CD8-positive, alpha-beta memory T cell (primary cell): ENCODE measurements at regions not wholly inside any gene's neighbourhood (a gene's known extent, or its start where the extent isn't known, plus 50 kb on each side); places are given as distances from the start of the nearest gene placed in this dataset.

Experiments
- CTCF ChIA-PET: fragments of 350-600 bp; sonication (Branson Sonifier 250); formaldehyde crosslinking; loops from one replicate; lab custom pipeline; 2021; ENCODE audit warnings: antibody characterized with exemption; lab: Charles Lee
- POLR2A ChIA-PET: fragments of 350-600 bp; sonication (Branson Sonifier 250); formaldehyde crosslinking; loops from one replicate; lab custom pipeline; 2021; ENCODE audit warnings: antibody characterized with exemption; lab: Charles Lee
- DNase-seq, 5 donors: peaks; one replicate each; pipeline versions ENCODE4 v3.0.0 to v3.0.0-alpha.2; 2020 to 2022; ENCODE audit warnings: mixed read lengths in 1 of 5
- H3K27ac ChIP-seq: one replicate; pipeline ENCODE4 v1.7.0; 2013; ENCODE audit warnings: low read depth, mild to moderate bottlenecking, low read length, moderate library complexity
- H3K27me3 ChIP-seq: 2 replicates; pipeline ENCODE4 v1.7.0; 2013; ENCODE audit warnings: low read length, mild to moderate bottlenecking; ENCODE audit not compliant: insufficient read depth, poor library complexity, severe bottlenecking
- H3K36me3 ChIP-seq: 2 replicates; pipeline ENCODE4 v1.7.0; 2013; ENCODE audit warnings: mild to moderate bottlenecking, low read length, moderate library complexity; ENCODE audit not compliant: insufficient read depth
- H3K4me1 ChIP-seq: 2 replicates; pipeline ENCODE4 v1.7.0; 2013; ENCODE audit warnings: mild to moderate bottlenecking, low read length, moderate library complexity; ENCODE audit not compliant: insufficient read depth
- H3K4me3 ChIP-seq: 2 replicates; pipeline ENCODE4 v1.7.0; 2013; ENCODE audit warnings: mild to moderate bottlenecking, low read length
- H3K9me3 ChIP-seq: 2 replicates; pipeline ENCODE4 v1.7.0; 2013; ENCODE audit warnings: mild to moderate bottlenecking, low read length
- H3K27ac Mint-ChIP-seq, 8 donors: one replicate each; pipeline ENCODE4 v1.8.0; 2020 to 2021; ENCODE audit warnings: mixed read lengths in 8 of 8, mild to moderate bottlenecking in 6 of 8, inconsistent platforms in 3 of 8, moderate library complexity in 3 of 8
- H3K27me3 Mint-ChIP-seq, 2 donors: one replicate each; pipeline ENCODE4 v1.8.0; 2020 to 2021; ENCODE audit warnings: mixed read lengths in 2 of 2, mild to moderate bottlenecking in 1 of 2, moderate library complexity in 1 of 2
- H3K36me3 Mint-ChIP-seq, 3 donors: one replicate each; pipeline ENCODE4 v1.8.0; 2020 to 2021; ENCODE audit warnings: mixed read lengths in 3 of 3, inconsistent platforms in 1 of 3, mild to moderate bottlenecking in 1 of 3
- H3K4me1 Mint-ChIP-seq, 3 donors: one replicate each; pipeline ENCODE4 v1.8.0; 2020 to 2021; ENCODE audit warnings: mixed read lengths in 3 of 3, inconsistent platforms in 1 of 3, mild to moderate bottlenecking in 1 of 3
- H3K4me3 Mint-ChIP-seq, 7 donors: one replicate each; pipeline ENCODE4 v1.8.0; 2020 to 2021; ENCODE audit warnings: mixed read lengths in 7 of 7, mild to moderate bottlenecking in 6 of 7, moderate library complexity in 4 of 7, inconsistent platforms in 2 of 7
- H3K9me3 Mint-ChIP-seq, 5 donors: one replicate each; pipeline ENCODE4 v1.8.0; 2020 to 2022; ENCODE audit warnings: mixed read lengths in 5 of 5, mild to moderate bottlenecking in 3 of 5, moderate library complexity in 2 of 5, inconsistent platforms in 1 of 5

GRCh38 chr14:98607341-98607910 lies 664.6 kb downstream of the BCL11B start:
- POLR2A ChIA-PET = no interaction called here
- no peaks in the 10 kb centered on the region for H3K9me3 Mint-ChIP-seq
- H3K27ac Mint-ChIP-seq = no peak overlapping the region

GRCh38 chr14:98608071-98609060 lies 663.6 kb downstream of the BCL11B start:
- Histone ChIP-seq H3K4me3 (no peak overlapping the region), H3K36me3 (no peaks in the 10 kb centered on the region), H3K27ac (no peak overlapping the region), H3K9me3 (no peaks in the 10 kb centered on the region), H3K27me3 (no peaks in the 10 kb centered on the region), H3K4me1 (no peaks in the 10 kb centered on the region)
- H3K4me3 Mint-ChIP-seq = peak overlapping the region in 1 of 7 donors; percentile 4
- H3K27ac Mint-ChIP-seq = peak overlapping the region in 3 of 8 donors; percentile 38 to 63 (median 61)
- POLR2A ChIA-PET = no interaction called here
- CTCF ChIA-PET = no interaction called here
- no peaks in the 10 kb centered on the region for H3K9me3 Mint-ChIP-seq
- peaks cover 0 to 1% of the 10 kb centered on the region in 2 donors for H3K27me3 Mint-ChIP-seq
- H3K4me1 Mint-ChIP-seq = no peaks in the 10 kb centered on the region
- no peaks in the 10 kb centered on the region for H3K36me3 Mint-ChIP-seq
- no peak for DNase-seq

More at GRCh38 chr14:98607341-98607910, 664.6 kb downstream of the BCL11B start:
- Histone ChIP-seq H3K4me3 (no peak overlapping the region), H3K4me1 (no peaks in the 10 kb centered on the region), H3K27me3 (no peaks in the 10 kb centered on the region), H3K27ac (no peak overlapping the region), H3K36me3 (no peaks in the 10 kb centered on the region), H3K9me3 (no peaks in the 10 kb centered on the region)
- H3K27me3 Mint-ChIP-seq = peaks cover 0 to 1% of the 10 kb centered on the region in 2 donors
- no peaks in the 10 kb centered on the region for H3K4me1 Mint-ChIP-seq
- CTCF ChIA-PET = no interaction called here
- H3K36me3 Mint-ChIP-seq = peaks cover 0 to 3% (median 0%) of the 10 kb centered on the region in 3 donors
- H3K4me3 Mint-ChIP-seq = no peak overlapping the region
- no peak for DNase-seq

GRCh38 chr14:98612434-98613200 lies 659.4 kb downstream of the BCL11B start:
- no peaks in the 10 kb centered on the region for H3K36me3 ChIP-seq
- H3K4me1 ChIP-seq = no peaks in the 10 kb centered on the region
- H3K4me3 Mint-ChIP-seq = no peak overlapping the region
- no peak overlapping the region for H3K27ac Mint-ChIP-seq
- H3K9me3 ChIP-seq = no peaks in the 10 kb centered on the region
- no peak for DNase-seq
- no peaks in the 10 kb centered on the region for H3K27me3 ChIP-seq
- H3K9me3 Mint-ChIP-seq = no peaks in the 10 kb centered on the region
- H3K36me3 Mint-ChIP-seq = peaks cover 0 to 7% (median 0%) of the 10 kb centered on the region in 3 donors
- ChIA-PET POLR2A (no interaction called here), CTCF (interaction anchor here (1.5 kb wide), 1 partner anchor 14 kb away, joined by 4 read pairs; no protein-coding TSS in a partner anchor)
- no peak overlapping the region for H3K27ac ChIP-seq
- no peaks in the 10 kb centered on the region for H3K4me1 Mint-ChIP-seq
- no peak overlapping the region for H3K4me3 ChIP-seq
- H3K27me3 Mint-ChIP-seq = peaks cover 0 to 1% of the 10 kb centered on the region in 2 donors

DNA sequence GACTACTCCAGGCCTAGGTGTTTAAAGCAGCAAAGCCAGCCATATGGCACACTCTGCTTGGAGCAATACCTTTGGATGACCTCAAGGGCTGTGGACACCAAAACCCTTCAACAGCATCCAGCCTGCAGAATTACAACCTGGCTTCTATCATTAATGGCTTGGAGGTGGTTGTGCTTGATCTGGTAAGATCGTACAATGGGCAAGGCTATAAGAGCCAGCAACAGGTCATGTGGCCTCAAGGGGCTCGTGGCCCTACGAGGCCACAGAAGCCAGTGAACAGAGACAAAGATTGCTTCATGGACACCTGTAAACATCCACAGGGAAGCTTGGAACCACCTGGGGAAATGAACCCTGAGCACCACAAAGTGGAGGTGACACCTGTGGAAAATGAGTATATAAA lies 657.3 kb downstream of the BCL11B start:
- Histone ChIP-seq H3K9me3 (no peaks in the 10 kb centered on the region), H3K27me3 (no peaks in the 10 kb centered on the region), H3K4me3 (no peak overlapping the region), H3K4me1 (no peaks in the 10 kb centered on the region), H3K27ac (no peak overlapping the region), H3K36me3 (no peaks in the 10 kb centered on the region)
- peaks cover 0 to 14% (median 0%) of the 10 kb centered on the region in 3 donors for H3K36me3 Mint-ChIP-seq
- no peaks in the 10 kb centered on the region for H3K4me1 Mint-ChIP-seq
- no peak overlapping the region for H3K27ac Mint-ChIP-seq
- CTCF ChIA-PET = no interaction called here
- no peak for DNase-seq
- peaks cover 0 to 4% (median 0%) of the 10 kb centered on the region in 5 donors for H3K9me3 Mint-ChIP-seq
- no peak overlapping the region for H3K4me3 Mint-ChIP-seq
- peaks cover 0 to 5% of the 10 kb centered on the region in 2 donors for H3K27me3 Mint-ChIP-seq
- POLR2A ChIA-PET = no interaction called here

DNA sequence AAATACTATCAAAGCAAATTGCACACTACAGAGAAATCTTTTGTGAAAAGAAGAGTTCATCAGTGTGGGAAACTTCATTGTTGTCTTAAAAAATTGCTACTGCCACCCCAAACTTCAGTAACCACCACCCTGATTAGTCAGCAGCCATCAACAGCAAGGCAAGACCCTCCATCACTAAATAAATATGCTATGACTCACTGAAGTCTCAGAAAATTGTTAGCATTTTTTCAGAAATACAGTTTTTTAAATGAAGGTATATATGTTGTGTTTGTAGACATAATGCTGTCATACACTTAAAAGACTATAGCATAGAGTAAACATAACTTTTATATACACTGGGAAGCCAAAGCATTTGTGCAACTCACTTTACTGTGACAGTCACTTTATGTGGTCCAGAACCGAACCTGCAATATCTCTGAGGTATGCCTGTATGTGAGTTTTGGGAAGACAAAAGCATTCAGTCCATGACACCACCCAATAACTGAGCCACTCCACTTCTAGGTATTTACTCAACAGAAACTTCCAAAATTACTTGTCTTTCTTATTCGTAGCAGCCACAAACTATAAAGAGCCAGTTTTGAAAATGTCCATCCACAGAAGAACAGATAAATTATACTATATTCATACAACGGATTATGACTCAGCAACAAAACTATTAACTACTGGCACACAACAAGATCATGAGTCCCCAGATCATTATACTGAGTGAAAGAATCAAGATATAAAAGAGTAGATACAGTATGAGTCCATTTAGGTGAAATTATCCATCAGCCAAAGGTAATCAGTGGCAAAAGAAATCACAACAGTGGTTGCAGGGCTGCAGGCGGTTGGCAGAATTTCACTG lies 649.6 kb downstream of the BCL11B start:
- no peak for DNase-seq
- Histone ChIP-seq H3K4me3 (no peak overlapping the region), H3K27ac (no peak overlapping the region), H3K4me1 (no peaks in the 10 kb centered on the region), H3K9me3 (no peaks in the 10 kb centered on the region), H3K36me3 (no peaks in the 10 kb centered on the region), H3K27me3 (no peaks in the 10 kb centered on the region)
- CTCF ChIA-PET = no interaction called here
- Mint-ChIP-seq H3K27ac (peak overlapping the region in 1 of 8 donors; percentile 2), H3K9me3 (peaks cover 2 to 6% (median 3%) of the 10 kb centered on the region in 5 donors), H3K4me3 (no peak overlapping the region), H3K4me1 (no peaks in the 10 kb centered on the region), H3K36me3 (peaks cover 0 to 15% (median 0%) of the 10 kb centered on the region in 3 donors), H3K27me3 (peaks cover 0 to 5% of the 10 kb centered on the region in 2 donors)
- POLR2A ChIA-PET = no interaction called here

GRCh38 chr14:98623788-98624415 lies 648.1 kb downstream of the BCL11B start:
- peaks cover 0 to 2% of the 10 kb centered on the region in 2 donors for H3K27me3 Mint-ChIP-seq
- POLR2A ChIA-PET = no interaction called here

GRCh38 chr14:98633380-98633779 lies 638.6 kb downstream of the BCL11B start:
- Histone ChIP-seq H3K27me3 (no peaks in the 10 kb centered on the region), H3K9me3 (no peaks in the 10 kb centered on the region), H3K4me1 (no peaks in the 10 kb centered on the region), H3K4me3 (no peak overlapping the region), H3K27ac (no peak overlapping the region), H3K36me3 (no peaks in the 10 kb centered on the region)
- H3K4me1 Mint-ChIP-seq = no peaks in the 10 kb centered on the region
- DNase-seq = no peak
- H3K27me3 Mint-ChIP-seq = peaks cover 0 to 1% of the 10 kb centered on the region in 2 donors
- ChIA-PET POLR2A (no interaction called here), CTCF (no interaction called here)
- H3K9me3 Mint-ChIP-seq = no peaks in the 10 kb centered on the region
- no peak overlapping the region for H3K27ac Mint-ChIP-seq
- peaks cover 0 to 10% (median 0%) of the 10 kb centered on the region in 3 donors for H3K36me3 Mint-ChIP-seq
- no peak overlapping the region for H3K4me3 Mint-ChIP-seq

More at GRCh38 chr14:98623788-98624415, 648.1 kb downstream of the BCL11B start:
- Mint-ChIP-seq H3K36me3 (peaks cover 0 to 24% (median 0%) of the 10 kb centered on the region in 3 donors), H3K27ac (no peak overlapping the region), H3K4me1 (no peaks in the 10 kb centered on the region), H3K9me3 (peaks cover 4 to 11% (median 9%) of the 10 kb centered on the region in 5 donors), H3K4me3 (no peak overlapping the region)
- H3K4me3 ChIP-seq = no peak overlapping the region
- no peaks in the 10 kb centered on the region for H3K27me3 ChIP-seq
- CTCF ChIA-PET = no interaction called here
- no peaks in the 10 kb centered on the region for H3K9me3 ChIP-seq
- no peak overlapping the region for H3K27ac ChIP-seq
- H3K4me1 ChIP-seq = no peaks in the 10 kb centered on the region
- no peak for DNase-seq
- no peaks in the 10 kb centered on the region for H3K36me3 ChIP-seq
